Sigmoid colon (tissue), 4 donors: ENCODE measurements at regions not wholly inside any gene's neighbourhood (a gene's known extent, or its start where the extent isn't known, plus 50 kb on each side); places are given as distances from the start of the nearest gene placed in this dataset.

ENCODE experiments used
- CTCF ChIP-seq, 4 experiments: fragments of 450-650 bp in 3 of 4; fragments of 200-600 bp in 1 of 4; IDR thresholded peaks; one replicate each; pipeline ENCODE4 v1.5.1; 2016 to 2019; ENCODE audit warnings: antibody characterized with exemption in 4 of 4, mild to moderate bottlenecking in 3 of 4, moderate library complexity in 2 of 4
- EP300 ChIP-seq, 4 donors: sonication (generic); formaldehyde crosslinking; IDR thresholded peaks; one replicate each; pipeline ENCODE4 v1.6.1; 2017; ENCODE audit warnings: antibody characterized with exemption in 4 of 4
- POLR2A ChIP-seq, 2 donors: fragments of 450-650 bp; IDR thresholded peaks; one replicate each; pipeline ENCODE4 v1.6.1; 2016; ENCODE audit warnings: antibody characterized with exemption in 2 of 2, mild to moderate bottlenecking in 2 of 2, moderate library complexity in 2 of 2

GRCh38 chr12:105820429-105821125 is 318.2 kb downstream of the NUAK1 start:
- TF ChIP-seq CTCF (IDR thresholded peaks at IDR 0.05), result no peak
- no peak for TF ChIP-seq POLR2A (IDR thresholded peaks at IDR 0.05)
- no peak for TF ChIP-seq EP300 (IDR thresholded peaks at IDR 0.05)
